ENCODE measurements at regions not wholly inside any gene's neighbourhood (a gene's known extent, or its start where the extent isn't known, plus 50 kb on each side); places are given as distances from the start of the nearest gene placed in this dataset.

DNA sequence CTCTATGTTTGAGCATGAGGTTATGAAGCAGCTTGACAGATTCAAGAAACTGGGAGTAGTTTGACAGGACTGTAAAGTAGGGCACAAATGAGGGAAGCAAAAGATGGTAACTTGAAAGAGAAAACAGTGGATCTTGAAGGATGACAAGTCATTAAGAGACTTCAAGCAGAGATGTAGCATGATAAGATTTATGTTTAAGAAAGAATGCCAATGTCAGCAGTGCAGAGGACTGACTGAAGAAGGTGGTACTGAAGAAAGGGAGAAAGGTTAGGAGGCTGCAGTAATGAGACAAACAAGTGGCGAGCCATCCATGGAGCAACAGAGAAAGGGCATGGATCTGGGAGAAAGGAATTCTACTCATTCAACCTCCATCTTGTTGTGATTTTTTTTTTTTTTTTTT, 120.2 kb upstream of the RAP1B start:
- TF ChIP-seq CTCF (IDR thresholded peaks at IDR 0.05; ENCODE audit: insufficient read depth, low read length, poor library complexity, severe bottlenecking) (no peak), EZH2phosphoT487 (conservative IDR thresholded peaks at IDR 0.05; ENCODE audit: low read length) (no peak)
